NCI-H146 treated with DMSO at 0.1 percent for 48 hours (cell line): ENCODE measurements at regions not wholly inside any gene's neighbourhood (a gene's known extent, or its start where the extent isn't known, plus 50 kb on each side); places are given as distances from the start of the nearest gene placed in this dataset.

Experiments used
- DNase-seq: peaks from one replicate; lab custom pipeline; 2025; ENCODE audit not compliant: unreplicated experiment; lab: John Stamatoyannopoulos, UW

DNA sequence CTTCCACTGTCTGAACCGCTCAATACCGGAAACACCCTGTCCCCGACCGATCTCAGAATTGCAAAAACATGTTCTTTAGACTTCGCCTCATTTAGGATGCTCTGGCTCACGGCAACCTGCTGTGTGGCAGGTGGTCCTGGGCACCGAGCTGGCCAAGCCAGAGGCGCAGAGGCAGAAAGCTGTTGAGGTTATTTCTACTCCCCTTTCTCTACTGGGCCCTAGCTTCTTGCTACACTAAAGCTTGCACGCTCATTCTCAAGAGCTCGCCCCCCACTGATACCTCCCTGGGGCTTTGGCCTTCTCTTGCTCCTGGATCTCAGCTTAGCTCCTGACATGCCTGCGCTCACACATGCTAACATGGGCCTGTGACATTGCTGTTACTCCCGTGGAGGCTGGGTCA, 417.4 kb downstream of the LPIN1 start:
- DNase-seq: no peak

DNA sequence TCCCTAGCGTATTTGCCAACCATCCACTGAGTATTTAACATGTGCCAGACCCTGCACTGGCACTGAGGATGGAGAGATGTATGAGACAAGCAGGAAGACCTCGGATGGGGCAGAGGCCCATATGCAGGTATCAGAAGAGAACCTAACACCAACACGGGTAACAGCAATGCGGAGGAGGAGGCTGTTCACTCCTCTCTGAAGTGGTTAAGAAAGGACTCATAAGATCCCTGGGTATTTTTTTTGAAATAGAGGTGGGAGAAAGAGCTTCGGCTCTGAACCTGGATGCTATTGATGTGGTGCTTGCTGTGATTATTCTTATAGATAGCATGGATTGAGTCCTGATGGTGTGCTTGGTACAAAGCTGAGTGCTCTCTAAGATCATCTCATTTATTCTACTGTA, 418.3 kb downstream of the LPIN1 start:
- no peak for DNase-seq

DNA sequence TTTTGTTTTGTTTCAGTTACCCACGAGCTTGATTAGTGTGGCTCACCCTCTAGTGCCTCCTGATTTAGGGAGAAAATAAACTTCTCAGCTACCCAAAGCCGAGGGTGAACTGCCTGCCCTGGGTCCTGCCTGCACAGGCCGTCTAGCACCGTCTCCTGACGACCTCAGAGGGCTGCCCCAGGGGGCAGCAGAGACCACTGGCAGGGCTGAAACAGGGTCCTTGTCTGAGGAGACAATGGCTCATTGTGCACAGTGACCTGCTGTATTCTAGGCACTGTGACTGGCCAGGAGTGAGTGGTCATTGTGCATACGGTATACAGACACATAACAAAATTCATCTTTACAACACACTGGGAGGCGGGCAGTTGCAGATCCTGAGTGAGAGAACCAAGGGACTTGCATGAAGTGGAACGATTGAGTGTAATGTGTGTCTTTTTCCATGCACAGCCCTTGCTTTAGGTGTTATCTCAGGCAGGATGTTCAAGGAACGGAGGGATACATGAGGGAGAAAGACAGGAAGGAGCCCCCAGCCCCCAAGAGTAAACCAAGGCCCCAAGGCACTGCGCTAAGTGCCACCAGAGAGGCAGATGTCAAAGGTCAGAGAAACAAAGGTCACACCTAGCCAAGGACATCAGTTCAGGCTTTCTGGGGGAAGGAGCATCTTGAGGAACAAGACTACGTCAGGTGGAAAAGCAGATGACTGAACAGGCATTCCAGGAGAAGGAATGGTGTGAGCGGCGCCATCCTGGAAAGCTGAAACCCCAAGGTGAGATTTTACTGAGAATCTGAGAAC, 421.3 kb downstream of the LPIN1 start:
- DNase-seq: no peak

GRCh38 chr2:12168354-12168753, 421.9 kb downstream of the LPIN1 start:
- no peak for DNase-seq

DNA sequence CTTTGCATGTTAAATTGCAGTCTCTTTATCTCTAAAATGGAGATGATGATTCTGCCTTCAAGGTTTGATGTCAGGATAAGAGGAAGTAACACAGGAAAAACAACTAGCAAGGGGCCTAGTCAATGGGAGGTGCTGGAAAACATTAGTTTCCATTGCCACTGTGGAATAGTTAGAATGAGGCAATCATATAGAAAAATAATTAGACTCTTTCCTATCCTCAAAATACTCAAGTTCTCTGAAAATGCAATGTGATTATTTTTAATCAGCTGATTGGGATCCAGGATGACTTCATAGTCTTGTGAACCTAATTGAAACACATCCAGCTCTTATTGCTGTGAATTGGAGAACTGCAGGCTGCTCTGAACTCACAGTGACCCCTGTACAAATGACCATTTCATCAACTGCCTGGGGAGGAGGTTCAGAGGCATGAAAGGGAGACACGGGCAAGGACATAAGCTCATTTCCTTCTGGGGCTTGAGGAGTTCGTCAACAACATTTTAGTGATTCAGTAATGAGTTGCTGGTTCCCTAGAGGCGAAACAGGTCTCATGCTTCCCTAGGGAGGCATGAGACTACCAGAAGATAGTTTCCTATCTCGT, 422.5 kb downstream of the LPIN1 start:
- DNase-seq: no peak

DNA sequence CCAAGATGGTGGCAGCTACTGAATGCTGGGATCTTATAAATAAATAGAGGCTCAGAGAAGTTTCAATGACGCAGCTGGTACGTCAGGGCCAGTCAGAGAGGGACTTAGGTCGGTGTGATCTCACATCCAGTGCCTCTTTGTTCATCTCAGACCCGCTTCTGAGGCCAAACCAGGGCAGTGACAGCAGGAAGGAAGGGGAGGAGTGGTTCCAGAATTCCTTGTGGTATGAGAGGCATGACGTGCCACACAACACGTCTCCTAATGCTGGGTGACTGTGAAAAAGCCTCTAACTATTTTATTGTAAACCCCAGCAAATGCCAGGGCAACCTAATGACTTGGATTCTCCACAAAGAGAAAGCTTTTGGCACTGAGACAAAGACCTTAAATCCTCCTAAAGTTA, 423.3 kb downstream of the LPIN1 start:
- no peak for DNase-seq

DNA sequence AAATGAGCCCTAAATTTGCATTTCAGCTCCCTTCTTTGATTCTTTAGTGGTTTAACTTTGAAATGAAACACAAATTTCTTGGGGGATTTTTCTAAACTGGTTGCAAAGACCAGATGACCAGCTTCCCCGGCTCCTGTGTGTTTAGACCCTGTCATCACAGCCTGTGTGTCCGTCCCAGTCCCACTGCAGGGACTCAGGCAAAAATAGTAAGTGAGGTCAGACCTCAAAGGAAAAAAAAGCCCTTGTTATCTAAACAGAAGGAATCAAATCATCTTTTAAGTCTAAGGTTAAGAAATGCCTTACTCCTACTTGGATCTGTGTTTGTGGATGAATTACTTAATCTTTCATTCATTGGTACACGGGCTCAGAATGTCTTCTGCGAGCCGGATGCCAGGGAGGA, 423.7 kb downstream of the LPIN1 start:
- DNase-seq: no peak

- no peak for DNase-seq
Measured at GRCh38 chr2:12173271-12173942, 427.0 kb downstream of the LPIN1 start.

DNA sequence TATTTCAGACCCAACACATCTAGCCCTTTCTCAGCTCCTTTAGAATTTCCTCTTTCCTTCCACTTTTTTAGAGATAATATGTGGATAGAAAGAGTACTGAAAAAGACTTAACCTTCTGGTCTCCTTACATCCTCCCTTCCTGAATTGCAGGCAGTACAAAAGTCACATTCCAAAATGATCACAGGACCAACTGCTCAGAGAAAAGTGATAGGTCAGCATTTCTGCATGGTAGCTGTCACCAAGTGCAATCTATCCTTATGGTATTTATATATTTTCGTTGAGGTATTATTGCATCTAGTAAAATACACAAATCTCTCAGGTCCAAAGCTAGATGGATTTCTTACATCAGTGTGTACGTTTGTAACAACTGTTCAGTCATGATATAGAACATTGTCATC, 427.5 kb downstream of the LPIN1 start:
- no peak for DNase-seq

- no peak for DNase-seq
Measured at GRCh38 chr2:12175323-12175722, 428.9 kb downstream of the LPIN1 start.

GRCh38 chr2:12176623-12177454, 430.4 kb downstream of the LPIN1 start:
- DNase-seq: no peak

- no peak for DNase-seq
Measured at GRCh38 chr2:12177455-12178288, 431.2 kb downstream of the LPIN1 start.

DNA sequence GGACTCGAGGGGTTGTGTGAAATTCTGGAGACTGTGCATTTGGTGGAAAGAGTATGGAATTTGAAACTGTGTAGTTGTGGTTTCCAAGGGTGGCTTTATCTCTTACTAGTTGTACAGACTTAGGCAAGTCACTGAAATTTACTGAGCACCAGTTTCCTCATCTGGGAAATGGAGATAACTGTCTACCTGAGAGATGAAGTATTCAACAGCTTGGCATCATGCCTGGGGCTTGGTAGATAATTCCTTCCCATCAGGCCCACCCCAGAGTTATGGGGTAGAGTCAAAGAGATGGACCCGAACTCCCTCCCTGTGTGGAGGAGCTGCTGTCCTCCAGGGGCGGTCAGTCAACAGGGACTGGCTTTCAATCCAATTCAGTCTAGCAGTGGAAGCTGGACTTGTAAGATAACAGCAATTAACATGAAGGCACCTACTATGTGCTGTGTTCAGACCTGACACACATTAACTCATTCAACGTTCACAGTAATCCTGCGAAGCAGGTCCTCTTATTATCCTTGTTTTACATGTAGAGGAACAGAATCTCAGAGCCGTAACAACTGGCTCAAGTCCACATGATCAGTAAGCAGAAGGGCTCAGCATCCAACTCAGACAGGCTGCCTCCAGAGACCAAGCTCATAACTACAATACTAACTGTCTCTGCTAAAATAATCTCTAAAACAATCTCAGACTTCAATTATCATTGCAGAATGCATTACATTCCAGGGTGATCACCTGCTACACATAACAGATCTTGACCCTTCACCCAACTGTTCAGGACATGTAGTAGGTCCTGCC, 432.1 kb downstream of the LPIN1 start:
- DNase-seq: no peak

DNA sequence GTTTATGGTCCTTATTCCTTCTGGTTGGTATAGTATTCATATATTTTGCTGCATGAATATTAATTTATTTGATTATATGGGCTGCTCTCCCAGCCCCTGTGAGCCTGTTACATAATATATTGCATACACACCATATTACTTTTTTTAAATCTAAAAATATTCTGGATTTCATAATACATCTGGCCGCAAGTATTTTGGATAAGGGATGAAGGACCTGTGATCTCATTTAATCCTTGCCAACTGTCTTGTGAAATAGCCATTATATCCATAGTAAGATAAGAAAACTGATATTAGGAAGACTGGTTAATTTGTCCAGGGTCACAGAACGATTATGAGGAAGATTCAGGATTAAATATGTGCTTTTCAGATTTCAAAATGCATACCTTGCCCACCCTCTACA, 433.6 kb downstream of the LPIN1 start:
- DNase-seq: no peak

DNA sequence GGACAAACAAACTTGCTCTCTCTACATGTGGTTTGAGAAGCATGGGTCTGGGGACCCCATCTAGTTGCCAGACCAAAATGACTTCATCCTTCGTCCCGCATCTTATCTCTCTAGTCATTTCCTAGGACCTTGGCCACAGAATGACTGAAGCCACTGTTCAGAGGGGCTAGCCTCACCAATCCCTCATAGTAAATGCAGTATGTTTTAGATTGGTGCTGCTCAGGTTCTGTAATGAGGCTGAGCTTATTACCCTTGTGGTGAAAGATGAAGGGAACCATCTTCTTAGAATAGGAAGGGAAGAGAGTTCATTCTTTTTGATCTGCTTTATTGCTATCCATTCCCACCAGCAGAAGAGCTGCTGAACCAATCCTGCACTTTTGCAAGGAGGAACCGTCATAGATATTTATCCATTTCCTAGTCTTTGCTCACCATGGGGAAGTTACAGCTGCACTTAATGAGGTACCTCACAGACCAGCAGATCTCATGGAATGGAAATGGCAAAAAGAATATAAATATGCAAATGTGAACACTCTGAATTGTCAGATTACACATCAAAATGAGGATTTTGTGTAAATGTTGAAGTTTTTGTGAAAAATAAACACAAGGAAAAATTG, 436.7 kb downstream of the LPIN1 start:
- DNase-seq: no peak

DNA sequence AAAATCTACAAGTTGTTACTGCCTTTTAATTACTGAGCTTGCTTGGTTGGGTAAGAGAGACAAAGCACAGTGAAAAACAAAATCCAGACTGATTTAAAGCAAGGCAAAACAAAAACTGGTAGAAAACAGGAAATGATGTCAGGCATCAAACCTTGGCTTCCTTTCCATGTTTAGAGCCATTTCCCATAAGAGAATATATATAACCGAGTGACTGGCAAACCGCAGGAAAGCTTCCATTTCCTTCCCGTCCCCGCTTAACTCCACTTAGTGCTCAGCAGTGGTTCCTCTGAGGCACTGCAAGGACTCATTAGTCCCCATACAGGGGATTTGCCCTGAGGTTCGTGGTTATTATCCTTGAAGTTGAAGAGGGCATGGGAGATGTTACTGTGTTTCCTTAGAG, 446.3 kb downstream of the LPIN1 start:
- DNase-seq: no peak

DNA sequence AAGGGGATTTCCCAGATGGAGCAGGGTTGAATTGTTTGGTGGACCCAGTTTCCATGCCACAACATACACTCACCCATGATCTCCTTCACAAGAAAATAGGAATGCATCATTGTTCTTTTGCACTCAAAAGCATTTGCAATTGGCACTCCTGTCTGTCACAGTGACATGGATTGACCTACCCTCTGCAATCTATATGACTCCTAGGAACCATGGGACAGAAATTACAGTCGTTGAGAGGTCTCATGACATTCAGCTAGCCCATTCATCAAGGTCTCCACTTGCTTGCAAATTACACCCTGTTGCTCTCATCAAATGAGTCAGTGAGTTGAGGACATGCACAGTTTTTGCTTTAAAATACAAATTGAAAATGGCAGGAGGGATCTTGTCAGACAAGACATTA, 448.5 kb downstream of the LPIN1 start:
- no peak for DNase-seq

DNA sequence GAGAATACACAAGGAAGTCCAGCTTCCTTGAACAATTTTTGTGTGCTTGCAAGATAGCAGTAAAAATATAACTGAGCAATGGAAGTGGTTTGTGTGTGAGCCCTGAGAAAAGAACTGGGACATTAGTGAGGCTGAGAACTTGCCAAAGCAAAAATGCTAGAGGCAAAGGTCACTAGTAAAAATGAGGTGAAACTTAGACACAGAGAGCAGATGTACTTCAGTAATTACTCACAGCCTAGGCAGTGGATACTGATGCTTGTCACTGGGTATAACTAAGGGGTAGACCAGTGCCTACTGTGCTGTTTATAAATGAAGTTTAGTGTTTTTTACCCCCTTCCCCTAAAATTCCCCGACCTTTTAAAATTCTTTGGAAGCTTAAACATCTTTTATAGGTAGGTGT, 450.1 kb downstream of the LPIN1 start:
- DNase-seq: no peak

DNA sequence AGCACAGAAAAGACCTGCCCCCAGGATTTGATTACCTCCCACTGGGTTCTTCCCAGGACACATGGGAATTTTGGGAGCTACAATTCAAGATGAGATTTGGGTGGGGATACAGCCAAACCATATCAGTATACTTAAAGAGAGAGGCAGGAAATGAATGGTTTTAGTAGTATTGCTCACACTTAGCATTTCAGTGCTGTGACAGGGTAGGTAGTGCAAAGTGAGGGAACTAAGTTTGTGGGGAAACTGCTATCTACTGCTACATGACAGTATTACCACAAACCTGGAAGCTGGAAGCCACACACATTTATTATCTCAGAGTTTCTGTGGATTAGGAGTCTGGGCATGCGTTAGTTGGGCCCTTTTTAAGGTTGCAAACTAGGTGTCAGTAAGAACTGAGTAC, 450.7 kb downstream of the LPIN1 start:
- DNase-seq: no peak
